GM13977 (cell line): ENCODE measurements at regions not wholly inside any gene's neighbourhood (a gene's known extent, or its start where the extent isn't known, plus 50 kb on each side); places are given as distances from the start of the nearest gene placed in this dataset.

Source experiments
- DNase-seq: peaks from one replicate; pipeline ENCODE4 v3.0.0; 2012; ENCODE audit warnings: low spot score
- CTCF ChIP-seq: IDR thresholded peaks from 2 replicates; pipeline ENCODE4 v1.5.1; 2012; ENCODE audit warnings: mild to moderate bottlenecking, control low read depth; ENCODE audit not compliant: insufficient read depth; ENCODE audit errors: extremely low read depth, missing control alignments
- in situ Hi-C: fragments of 300-500 bp; cut with MboI; formaldehyde crosslinking; loops from one replicate; pipeline ENCODE4 v1.12.0; 2022; ENCODE audit warnings: low sequenced_read_pairs, low pct_unique_long_range_greater_than_20kb, mixed read lengths, inconsistent platforms; ENCODE audit not compliant: unreplicated experiment

DNA sequence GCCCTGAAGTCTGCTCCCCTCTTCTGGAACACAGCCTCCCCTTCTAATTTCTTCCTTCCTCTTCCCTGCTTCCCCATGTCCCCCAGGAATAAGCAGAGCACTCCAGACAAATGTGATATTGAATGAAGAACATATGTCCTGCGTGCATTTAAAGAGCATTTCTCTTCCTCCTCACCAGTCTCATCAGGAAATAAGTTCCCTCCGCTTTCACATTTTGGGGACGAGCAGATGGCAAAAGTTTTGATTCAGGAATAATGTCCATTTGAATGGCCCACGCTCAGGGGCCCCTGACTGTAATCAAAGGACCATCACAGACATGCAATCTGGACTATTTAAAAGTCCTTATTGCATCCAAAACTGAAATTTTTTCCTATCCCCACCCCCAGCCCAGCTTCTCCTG is 316.1 kb downstream of the CDK5RAP2 start:
- in situ Hi-C loops = no loop called here
- no peak for DNase-seq
- no peak for TF ChIP-seq CTCF

DNA sequence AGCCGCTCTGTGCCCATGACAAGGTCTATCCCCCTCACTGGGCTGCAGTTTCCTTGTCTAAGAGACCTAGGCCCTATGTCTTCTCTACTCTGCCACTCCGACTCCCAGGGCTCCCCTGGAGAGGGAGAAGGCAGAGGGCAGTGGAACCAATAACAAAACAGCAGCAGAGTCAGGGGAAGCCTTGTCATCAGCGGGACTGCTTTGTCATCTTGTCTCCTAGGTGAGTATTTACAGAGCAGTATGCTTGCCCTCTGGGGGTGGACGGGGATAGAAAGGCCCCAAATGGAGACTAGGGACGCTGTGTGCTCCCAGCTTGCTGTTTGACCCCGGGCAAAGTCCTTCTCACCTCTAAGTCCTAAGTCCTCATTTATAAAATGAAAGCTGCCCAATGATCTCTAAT is 318.5 kb downstream of the CDK5RAP2 start:
- in situ Hi-C loops = no loop called here
- no peak for DNase-seq
- TF ChIP-seq CTCF = no peak

- TF ChIP-seq CTCF = no peak
- in situ Hi-C loops = no loop called here
- no peak for DNase-seq
These were observed 320.9 kb downstream of the CDK5RAP2 start for GRCh38 chr9:120259100-120259499.

DNA sequence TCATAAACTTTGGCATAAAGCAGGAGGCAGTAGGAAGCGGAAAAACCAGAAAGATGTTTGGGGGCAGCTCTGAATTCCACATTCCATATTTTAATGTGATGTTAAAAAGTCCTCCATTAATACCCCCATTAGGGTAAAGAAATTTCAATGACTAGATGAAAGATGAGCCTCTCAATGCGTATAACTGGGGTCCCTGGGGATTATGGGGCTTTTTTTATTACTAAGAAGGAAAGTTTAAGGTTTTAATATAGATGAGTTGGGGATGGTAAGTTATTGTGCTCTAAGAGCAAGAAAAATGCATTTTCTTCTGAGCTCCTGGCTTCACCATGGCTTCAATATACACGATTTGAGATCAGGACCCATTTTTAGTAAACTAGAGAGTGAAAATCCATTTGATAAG is 321.9 kb downstream of the CDK5RAP2 start:
- no peak for DNase-seq
- in situ Hi-C loops = no loop called here
- TF ChIP-seq CTCF = no peak

GRCh38 chr9:120257483-120257882 is 322.5 kb downstream of the CDK5RAP2 start:
- in situ Hi-C loops = no loop called here
- no peak for DNase-seq

DNA sequence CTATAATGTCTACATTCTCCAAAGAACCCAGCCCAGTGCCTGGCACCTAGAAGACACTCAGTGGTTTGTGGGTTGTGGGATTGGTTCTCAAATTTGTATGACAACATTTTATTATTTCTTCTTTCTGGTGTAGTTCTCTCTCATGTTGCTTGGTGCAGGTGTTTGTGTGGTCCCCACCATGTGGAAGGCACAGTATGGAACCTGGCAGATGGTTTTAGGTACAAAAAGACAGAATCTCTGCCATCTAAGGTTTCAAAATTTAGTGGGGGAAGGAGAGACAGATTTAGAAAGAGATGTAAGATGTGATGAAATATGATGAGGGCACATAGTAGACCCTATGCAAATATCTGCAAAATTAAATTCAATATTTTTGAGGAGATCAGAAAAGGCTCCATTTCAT is 323.8 kb downstream of the CDK5RAP2 start:
- in situ Hi-C loops = no loop called here
- DNase-seq = no peak
- TF ChIP-seq CTCF = no peak

More at GRCh38 chr9:120257483-120257882, 322.5 kb downstream of the CDK5RAP2 start:
- no peak for TF ChIP-seq CTCF

- no peak for DNase-seq
- no peak for TF ChIP-seq CTCF
- in situ Hi-C loops = no loop called here
These were observed 327.7 kb downstream of the CDK5RAP2 start for GRCh38 chr9:120252248-120252647.
